ENCODE measurements at regions not wholly inside any gene's neighbourhood (a gene's known extent, or its start where the extent isn't known, plus 50 kb on each side); places are given as distances from the start of the nearest gene placed in this dataset.
"Not testable (repeated sequence)": the region's sequence is repeated elsewhere in the genome, so short reads cannot be mapped to it uniquely, and the experiment has no call there.

GRCh38 chr2:223494942-223495341 lies 107.2 kb downstream of the SCG2 start:
- 51 to 65% methylated on average over 2 of the region's 2 CpGs for WGBS, 2 donors
- H3K4me1 ChIP-seq = no peaks in the 10 kb centered on the region
- H3K27ac ChIP-seq = no peak overlapping the region

GRCh38 chr2:223496853-223497252 lies 105.3 kb downstream of the SCG2 start:
- H3K27ac ChIP-seq; H3K27me3 ChIP-seq; intact Hi-C loops (cut with DNase I); DNase-seq; H3K4me1 ChIP-seq; H3K9me3 ChIP-seq; H3K36me3 ChIP-seq; H3K4me3 ChIP-seq: not testable (repeated sequence)
- WGBS, 2 donors = 85 to 92% methylated on average over 2 of the region's 2 CpGs

More at GRCh38 chr2:223494942-223495341, 107.2 kb downstream of the SCG2 start:
- TF ChIP-seq POLR2A (IDR thresholded peaks at IDR 0.05) (no peak), CTCF (IDR thresholded peaks at IDR 0.05) (no peak)
- no peaks in the 10 kb centered on the region for H3K36me3 ChIP-seq
- intact Hi-C loops (cut with DNase I) = no loop called here
- H3K27me3 ChIP-seq = no peaks in the 10 kb centered on the region
- DNase-seq = no peak
- no peaks in the 10 kb centered on the region for H3K9me3 ChIP-seq
- H3K4me3 ChIP-seq = no peak overlapping the region

- DNase-seq = no peak
- no peaks in the 10 kb centered on the region for H3K36me3 ChIP-seq
- no peak overlapping the region for H3K4me3 ChIP-seq
- no peaks in the 10 kb centered on the region for H3K27me3 ChIP-seq
- H3K27ac ChIP-seq = no peak overlapping the region
- WGBS, 2 donors = 83 to 85% methylated on average over 6 of the region's 6 CpGs
- intact Hi-C loops (cut with DNase I) = no loop called here
- no peak for TF ChIP-seq CTCF (IDR thresholded peaks at IDR 0.05)
- no peak for TF ChIP-seq POLR2A (IDR thresholded peaks at IDR 0.05)
- no peaks in the 10 kb centered on the region for H3K4me1 ChIP-seq
- no peaks in the 10 kb centered on the region for H3K9me3 ChIP-seq
Measured at GRCh38 chr2:223500709-223501108, 101.5 kb downstream of the SCG2 start.

- Histone ChIP-seq H3K27me3 (no peaks in the 10 kb centered on the region), H3K4me3 (no peak overlapping the region), H3K9me3 (no peaks in the 10 kb centered on the region), H3K4me1 (no peaks in the 10 kb centered on the region), H3K36me3 (no peaks in the 10 kb centered on the region), H3K27ac (no peak overlapping the region)
- DNase-seq = no peak
- 47 to 54% methylated on average over 2 of the region's 2 CpGs for WGBS, 2 donors
- intact Hi-C loops (cut with DNase I) = no loop called here
- TF ChIP-seq CTCF (IDR thresholded peaks at IDR 0.05) (no peak), POLR2A (IDR thresholded peaks at IDR 0.05) (no peak)
Measured at GRCh38 chr2:223501641-223502040, 100.5 kb downstream of the SCG2 start.

- Histone ChIP-seq H3K27ac (no peak overlapping the region), H3K4me3 (no peak overlapping the region), H3K36me3 (no peaks in the 10 kb centered on the region), H3K27me3 (no peaks in the 10 kb centered on the region), H3K9me3 (no peaks in the 10 kb centered on the region), H3K4me1 (no peaks in the 10 kb centered on the region)
- WGBS, 2 donors = 14 to 16% methylated on average over 3 of the region's 3 CpGs
- TF ChIP-seq POLR2A (IDR thresholded peaks at IDR 0.05) (no peak), CTCF (IDR thresholded peaks at IDR 0.05) (no peak)
- intact Hi-C loops (cut with DNase I) = no loop called here
- no peak for DNase-seq
Measured at GRCh38 chr2:223503746-223504145, 98.4 kb downstream of the SCG2 start.

GRCh38 chr2:223508372-223508771 lies 93.8 kb downstream of the SCG2 start:
- no peak for TF ChIP-seq CTCF (IDR thresholded peaks at IDR 0.05)
- no peak for TF ChIP-seq POLR2A (IDR thresholded peaks at IDR 0.05)
- DNase-seq = no peak

More at GRCh38 chr2:223508372-223508771, 93.8 kb downstream of the SCG2 start:
- Histone ChIP-seq H3K4me1 (no peaks in the 10 kb centered on the region), H3K27me3 (peaks cover 0 to 4% (median 0%) of the 10 kb centered on the region in 4 donors), H3K4me3 (no peak overlapping the region), H3K9me3 (no peaks in the 10 kb centered on the region), H3K27ac (no peak overlapping the region), H3K36me3 (no peaks in the 10 kb centered on the region)
- WGBS, 2 donors = 63 to 81% methylated on average over 3 of the region's 3 CpGs
- intact Hi-C loops (cut with DNase I) = no loop called here
